DOHH2 (cell line): ENCODE measurements at regions not wholly inside any gene's neighbourhood (a gene's known extent, or its start where the extent isn't known, plus 50 kb on each side); places are given as distances from the start of the nearest gene placed in this dataset.

Source experiments
- H3F3A ChIP-seq: fragments of 200-600 bp; sonication (generic), shearing (Covaris generic); 2 replicates; pipeline ENCODE4 v1.6.0; 2016; ENCODE audit warnings: antibody characterized with exemption, mild to moderate bottlenecking; ENCODE audit not compliant: control insufficient read depth, insufficient read depth
- H3K27ac ChIP-seq: fragments of 200-600 bp; sonication (generic); 2 replicates; pipeline ENCODE4 v1.5.1; 2014; ENCODE audit warnings: low read depth, mild to moderate bottlenecking, low read length, moderate library complexity
- H3K27me3 ChIP-seq: fragments of 200-600 bp; sonication (generic); 2 replicates; pipeline ENCODE4 v1.6.1; 2014; ENCODE audit warnings: mild to moderate bottlenecking, low read length, mixed read lengths; ENCODE audit not compliant: control insufficient read depth
- H3K36me3 ChIP-seq: fragments of 200-600 bp; sonication (generic); 2 replicates; pipeline ENCODE4 v1.6.1; 2014; ENCODE audit warnings: mild to moderate bottlenecking, low read length, moderate library complexity, mixed read lengths; ENCODE audit not compliant: control insufficient read depth
- H3K4me1 ChIP-seq: fragments of 200-600 bp; sonication (generic); 2 replicates; pipeline ENCODE4 v1.6.1; 2014; ENCODE audit warnings: mild to moderate bottlenecking, low read length, mixed read lengths; ENCODE audit not compliant: control insufficient read depth
- H3K4me2 ChIP-seq: fragments of 200-600 bp; sonication (generic); 2 replicates; pipeline ENCODE4 v1.6.0; 2014; ENCODE audit warnings: mild to moderate bottlenecking, low read length, moderate library complexity
- H3K4me3 ChIP-seq: fragments of 200-600 bp; sonication (generic); 2 replicates; pipeline ENCODE4 v1.5.1; 2014; ENCODE audit warnings: mild to moderate bottlenecking, low read length, mixed read lengths
- H3K79me2 ChIP-seq: fragments of 200-600 bp; sonication (generic); 2 replicates; pipeline ENCODE4 v1.6.1; 2014; ENCODE audit warnings: mild to moderate bottlenecking, low read length, mixed read lengths; ENCODE audit not compliant: control insufficient read depth
- H3K9me2 ChIP-seq: fragments of 200-600 bp; sonication (generic); replicated peaks from 2 replicates; pipeline ENCODE4 v1.6.1; 2014; ENCODE audit warnings: mild to moderate bottlenecking, low read length, mixed read lengths; ENCODE audit not compliant: control insufficient read depth
- H3K9me3 ChIP-seq: fragments of 200-600 bp; sonication (generic); 2 replicates; pipeline ENCODE4 v1.6.1; 2014; ENCODE audit warnings: antibody characterized with exemption, low read length, mixed read lengths; ENCODE audit not compliant: control insufficient read depth, insufficient read depth
- H4K20me1 ChIP-seq: fragments of 200-600 bp; sonication (generic); 2 replicates; pipeline ENCODE4 v1.6.0; 2014; ENCODE audit warnings: low read depth, mild to moderate bottlenecking, antibody characterized with exemption, low read length, moderate library complexity; ENCODE audit not compliant: control insufficient read depth, insufficient read depth
- EZH2phosphoT487 ChIP-seq: fragments of 200-600 bp; sonication (generic); IDR thresholded peaks from 2 replicates; pipeline ENCODE4 v1.6.1; 2017; ENCODE audit warnings: borderline replicate concordance, mild to moderate bottlenecking, antibody characterized with exemption, low read length, moderate library complexity, mixed read lengths
- TF ChIP-seq, protein P1 (sequence below): fragments of 200-600 bp; sonication (generic); IDR thresholded peaks from one replicate; pipeline ENCODE4 v1.5.1; 2014; ENCODE audit warnings: antibody characterized with exemption, mild to moderate bottlenecking, low read depth, low read length; ENCODE audit not compliant: poor library complexity, severe bottlenecking

- no peak overlapping the region for H3K4me3 ChIP-seq
- no peaks in the 10 kb centered on the region for H3K79me2 ChIP-seq
- H3K9me3 ChIP-seq: no peaks in the 10 kb centered on the region
- no peaks in the 10 kb centered on the region for H3K4me1 ChIP-seq
- H3F3A ChIP-seq: no peaks in the 10 kb centered on the region
- no peaks in the 10 kb centered on the region for H3K27me3 ChIP-seq
- H4K20me1 ChIP-seq: no peaks in the 10 kb centered on the region
- H3K27ac ChIP-seq: no peak overlapping the region
- H3K4me2 ChIP-seq: no peak overlapping the region
- TF ChIP-seq EZH2phosphoT487: no peak
- TF ChIP-seq, protein P1, sequence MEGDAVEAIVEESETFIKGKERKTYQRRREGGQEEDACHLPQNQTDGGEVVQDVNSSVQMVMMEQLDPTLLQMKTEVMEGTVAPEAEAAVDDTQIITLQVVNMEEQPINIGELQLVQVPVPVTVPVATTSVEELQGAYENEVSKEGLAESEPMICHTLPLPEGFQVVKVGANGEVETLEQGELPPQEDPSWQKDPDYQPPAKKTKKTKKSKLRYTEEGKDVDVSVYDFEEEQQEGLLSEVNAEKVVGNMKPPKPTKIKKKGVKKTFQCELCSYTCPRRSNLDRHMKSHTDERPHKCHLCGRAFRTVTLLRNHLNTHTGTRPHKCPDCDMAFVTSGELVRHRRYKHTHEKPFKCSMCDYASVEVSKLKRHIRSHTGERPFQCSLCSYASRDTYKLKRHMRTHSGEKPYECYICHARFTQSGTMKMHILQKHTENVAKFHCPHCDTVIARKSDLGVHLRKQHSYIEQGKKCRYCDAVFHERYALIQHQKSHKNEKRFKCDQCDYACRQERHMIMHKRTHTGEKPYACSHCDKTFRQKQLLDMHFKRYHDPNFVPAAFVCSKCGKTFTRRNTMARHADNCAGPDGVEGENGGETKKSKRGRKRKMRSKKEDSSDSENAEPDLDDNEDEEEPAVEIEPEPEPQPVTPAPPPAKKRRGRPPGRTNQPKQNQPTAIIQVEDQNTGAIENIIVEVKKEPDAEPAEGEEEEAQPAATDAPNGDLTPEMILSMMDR: no peak
- no peaks in the 10 kb centered on the region for H3K9me2 ChIP-seq
- H3K36me3 ChIP-seq: no peaks in the 10 kb centered on the region
Observed at GRCh38 chr6:21522797-21523456, 70.6 kb upstream of the SOX4 start.

GRCh38 chr6:21523652-21524051 is 69.9 kb upstream of the SOX4 start:
- Histone ChIP-seq H3K9me2 (no peaks in the 10 kb centered on the region), H3K4me1 (no peaks in the 10 kb centered on the region), H3F3A (no peaks in the 10 kb centered on the region), H3K27me3 (no peaks in the 10 kb centered on the region), H3K4me2 (no peak overlapping the region), H3K9me3 (no peaks in the 10 kb centered on the region), H3K79me2 (no peaks in the 10 kb centered on the region), H4K20me1 (no peaks in the 10 kb centered on the region), H3K36me3 (no peaks in the 10 kb centered on the region), H3K27ac (no peak overlapping the region), H3K4me3 (no peak overlapping the region)
- TF ChIP-seq EZH2phosphoT487: no peak
- TF ChIP-seq, protein P1: no peak

DNA sequence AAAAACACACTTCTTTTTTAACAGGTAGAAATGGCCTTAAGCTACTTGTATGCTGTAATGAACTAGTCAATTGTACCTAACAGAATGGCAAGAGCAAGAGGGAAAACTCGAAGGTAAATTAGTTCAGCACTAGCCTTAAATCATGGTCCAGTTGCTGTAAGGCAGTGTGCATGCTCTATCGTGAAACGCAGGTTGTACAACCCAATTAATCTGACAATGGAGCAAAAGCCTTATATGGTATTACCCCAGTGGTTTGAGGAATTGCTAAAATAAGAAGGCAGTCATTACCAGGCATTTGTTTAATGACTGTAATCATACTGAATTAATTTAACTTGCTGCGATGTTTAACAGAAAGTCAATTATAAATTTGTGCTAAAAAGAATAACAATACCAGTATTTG is 69.3 kb upstream of the SOX4 start:
- Histone ChIP-seq H3F3A (no peaks in the 10 kb centered on the region), H3K9me3 (no peaks in the 10 kb centered on the region), H3K27ac (no peak overlapping the region), H3K9me2 (no peaks in the 10 kb centered on the region), H3K4me1 (no peaks in the 10 kb centered on the region), H4K20me1 (no peaks in the 10 kb centered on the region), H3K4me3 (no peak overlapping the region), H3K79me2 (no peaks in the 10 kb centered on the region), H3K4me2 (no peak overlapping the region), H3K36me3 (no peaks in the 10 kb centered on the region), H3K27me3 (no peaks in the 10 kb centered on the region)
- TF ChIP-seq EZH2phosphoT487: no peak
- TF ChIP-seq, protein P1: no peak
